Smooth muscle cell (in vitro differentiated cells): ENCODE measurements at regions not wholly inside any gene's neighbourhood (a gene's known extent, or its start where the extent isn't known, plus 50 kb on each side); places are given as distances from the start of the nearest gene placed in this dataset.

Source experiments
- DNase-seq: peaks from one replicate; lab custom pipeline; 2025; ENCODE audit not compliant: unreplicated experiment; lab: John Stamatoyannopoulos, UW
- H2AFZ ChIP-seq: fragments of 200-600 bp; sonication (generic); 2 replicates; pipeline ENCODE4 v1.6.0; 2016; ENCODE audit warnings: antibody characterized with exemption, low read depth, mild to moderate bottlenecking
- H3F3A ChIP-seq: fragments of 200-600 bp; sonication (generic); 2 replicates; pipeline ENCODE4 v1.6.0; 2017; ENCODE audit warnings: antibody characterized with exemption, low read depth
- H3K27ac ChIP-seq: fragments of 200-600 bp; sonication (generic); 2 replicates; pipeline ENCODE4 v1.5.1; 2016; ENCODE audit warnings: low read depth, mild to moderate bottlenecking
- H3K27me3 ChIP-seq: fragments of 200-600 bp; sonication (generic); 2 replicates; pipeline ENCODE4 v1.6.1; 2016; ENCODE audit warnings: low read depth, mild to moderate bottlenecking
- H3K36me3 ChIP-seq: fragments of 200-600 bp; sonication (generic); 2 replicates; pipeline ENCODE4 v1.5.1; 2016; ENCODE audit warnings: low read depth
- H3K4me1 ChIP-seq: fragments of 200-600 bp; sonication (generic); 2 replicates; pipeline ENCODE4 v1.5.1; 2016; ENCODE audit warnings: low read depth
- H3K4me2 ChIP-seq: fragments of 200-600 bp; sonication (generic); 2 replicates; pipeline ENCODE4 v1.6.0; 2016; ENCODE audit warnings: mild to moderate bottlenecking
- H3K4me3 ChIP-seq: fragments of 200-600 bp; sonication (generic); 2 replicates; pipeline ENCODE4 v1.5.1; 2016; ENCODE audit warnings: mild to moderate bottlenecking
- H3K79me2 ChIP-seq: fragments of 200-600 bp; sonication (generic); 2 replicates; pipeline ENCODE4 v1.6.0; 2016; ENCODE audit warnings: low read depth, mild to moderate bottlenecking
- H3K9ac ChIP-seq: fragments of 200-600 bp; sonication (generic); 2 replicates; pipeline ENCODE4 v1.6.0; 2016; ENCODE audit warnings: low read depth
- H3K9me3 ChIP-seq: fragments of 200-600 bp; sonication (generic); replicated peaks from 2 replicates; pipeline ENCODE4 v1.5.1; 2016; ENCODE audit warnings: low read depth
- H4K20me1 ChIP-seq: fragments of 200-600 bp; sonication (generic); 2 replicates; pipeline ENCODE4 v1.6.0; 2016; ENCODE audit warnings: low read depth
- WGBS: methylation state at CpG from one replicate; pipeline ENCODE4 v1.1.7; 2016; ENCODE audit warnings: low lambda C conversion rate; 5-methylcytosine and 5-hydroxymethylcytosine counted together
- TF ChIP-seq, protein P1 (sequence below): fragments of 200-600 bp; sonication (generic); IDR thresholded peaks from 2 replicates; pipeline ENCODE4 v1.5.1; 2017; ENCODE audit warnings: borderline replicate concordance, mild to moderate bottlenecking, antibody characterized with exemption; ENCODE audit not compliant: insufficient read depth, poor library complexity, severe bottlenecking

DNA sequence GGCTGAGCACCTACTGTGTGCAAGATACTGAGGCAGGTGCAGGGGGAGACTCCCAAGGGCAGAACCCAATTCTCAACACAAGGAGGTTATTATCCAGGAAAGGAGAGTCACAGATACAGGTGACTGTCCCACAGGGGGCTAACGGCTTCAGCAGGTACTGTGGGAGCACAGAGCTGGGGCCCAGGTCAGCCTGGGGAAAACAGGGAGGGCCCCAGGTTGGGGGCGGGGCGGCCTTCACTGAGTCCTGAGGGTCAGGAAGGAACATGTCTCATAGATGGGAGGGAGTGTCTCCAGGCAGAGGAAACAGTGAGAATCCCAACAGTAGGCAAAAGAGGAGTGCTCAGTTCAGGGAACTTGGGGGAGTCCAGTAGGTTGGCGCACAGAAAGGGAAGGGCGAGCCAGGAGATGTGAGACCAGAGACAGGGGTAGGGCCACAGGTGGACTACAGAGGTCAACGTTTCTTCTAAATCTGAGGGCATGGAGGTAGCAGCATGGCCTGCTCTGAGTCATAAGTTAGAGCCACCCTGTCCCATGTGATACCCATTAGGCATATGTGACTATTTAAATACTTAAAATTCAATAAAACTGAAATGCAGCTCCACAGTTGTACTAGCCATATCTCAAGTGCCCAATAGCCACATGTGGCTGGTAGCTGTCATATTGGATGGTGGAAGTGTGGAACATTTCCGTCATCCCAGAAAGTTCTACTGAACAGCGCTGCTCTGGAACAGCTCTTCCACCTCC lies 157.2 kb downstream of the TTC32 start:
- H3K9me3 ChIP-seq, result no peaks in the 10 kb centered on the region
- no peak overlapping the region for H3K4me2 ChIP-seq
- no peaks in the 10 kb centered on the region for H3K36me3 ChIP-seq
- no peaks in the 10 kb centered on the region for H4K20me1 ChIP-seq
- no peak overlapping the region for H2AFZ ChIP-seq
- H3K4me3 ChIP-seq, result no peak overlapping the region
- H3K27ac ChIP-seq, result no peak overlapping the region
- H3F3A ChIP-seq, result no peaks in the 10 kb centered on the region
- H3K4me1 ChIP-seq, result no peaks in the 10 kb centered on the region
- TF ChIP-seq, protein P1, sequence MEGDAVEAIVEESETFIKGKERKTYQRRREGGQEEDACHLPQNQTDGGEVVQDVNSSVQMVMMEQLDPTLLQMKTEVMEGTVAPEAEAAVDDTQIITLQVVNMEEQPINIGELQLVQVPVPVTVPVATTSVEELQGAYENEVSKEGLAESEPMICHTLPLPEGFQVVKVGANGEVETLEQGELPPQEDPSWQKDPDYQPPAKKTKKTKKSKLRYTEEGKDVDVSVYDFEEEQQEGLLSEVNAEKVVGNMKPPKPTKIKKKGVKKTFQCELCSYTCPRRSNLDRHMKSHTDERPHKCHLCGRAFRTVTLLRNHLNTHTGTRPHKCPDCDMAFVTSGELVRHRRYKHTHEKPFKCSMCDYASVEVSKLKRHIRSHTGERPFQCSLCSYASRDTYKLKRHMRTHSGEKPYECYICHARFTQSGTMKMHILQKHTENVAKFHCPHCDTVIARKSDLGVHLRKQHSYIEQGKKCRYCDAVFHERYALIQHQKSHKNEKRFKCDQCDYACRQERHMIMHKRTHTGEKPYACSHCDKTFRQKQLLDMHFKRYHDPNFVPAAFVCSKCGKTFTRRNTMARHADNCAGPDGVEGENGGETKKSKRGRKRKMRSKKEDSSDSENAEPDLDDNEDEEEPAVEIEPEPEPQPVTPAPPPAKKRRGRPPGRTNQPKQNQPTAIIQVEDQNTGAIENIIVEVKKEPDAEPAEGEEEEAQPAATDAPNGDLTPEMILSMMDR, result no peak
- no peak for DNase-seq
- no peak overlapping the region for H3K9ac ChIP-seq
- 94% methylated on average over 8 of the region's 8 CpGs for WGBS
- no peaks in the 10 kb centered on the region for H3K79me2 ChIP-seq
- peaks cover 4% of the 10 kb centered on the region for H3K27me3 ChIP-seq

DNA sequence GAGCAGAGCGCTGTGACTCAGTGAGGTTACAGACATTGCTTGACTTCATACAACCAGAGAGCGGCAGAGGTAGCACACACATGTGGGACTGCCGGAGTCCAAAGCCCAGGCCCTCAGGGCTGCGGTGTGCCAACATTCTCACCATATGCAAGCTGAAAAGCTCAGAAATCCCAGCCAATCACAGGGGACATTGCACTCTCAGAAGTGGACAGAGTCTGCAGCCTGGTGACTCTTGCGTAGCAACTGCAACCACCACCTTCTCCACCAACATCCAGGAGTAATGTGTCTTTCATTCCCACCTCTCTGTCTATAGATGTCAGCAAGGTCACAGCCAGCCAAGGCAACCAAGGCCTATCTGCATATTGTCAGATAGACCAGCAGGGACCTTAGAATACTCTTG lies 158.1 kb downstream of the TTC32 start:
- Histone ChIP-seq H3K79me2 (no peaks in the 10 kb centered on the region), H3F3A (no peaks in the 10 kb centered on the region), H3K27ac (no peak overlapping the region), H3K4me1 (no peaks in the 10 kb centered on the region), H4K20me1 (no peaks in the 10 kb centered on the region), H3K4me3 (no peak overlapping the region), H3K9ac (no peak overlapping the region), H2AFZ (no peak overlapping the region), H3K27me3 (peaks cover 4% of the 10 kb centered on the region), H3K36me3 (no peaks in the 10 kb centered on the region), H3K4me2 (no peak overlapping the region), H3K9me3 (no peaks in the 10 kb centered on the region)
- 95% methylated on average over 5 of the region's 5 CpGs for WGBS
- TF ChIP-seq, protein P1, result no peak
- no peak for DNase-seq

DNA sequence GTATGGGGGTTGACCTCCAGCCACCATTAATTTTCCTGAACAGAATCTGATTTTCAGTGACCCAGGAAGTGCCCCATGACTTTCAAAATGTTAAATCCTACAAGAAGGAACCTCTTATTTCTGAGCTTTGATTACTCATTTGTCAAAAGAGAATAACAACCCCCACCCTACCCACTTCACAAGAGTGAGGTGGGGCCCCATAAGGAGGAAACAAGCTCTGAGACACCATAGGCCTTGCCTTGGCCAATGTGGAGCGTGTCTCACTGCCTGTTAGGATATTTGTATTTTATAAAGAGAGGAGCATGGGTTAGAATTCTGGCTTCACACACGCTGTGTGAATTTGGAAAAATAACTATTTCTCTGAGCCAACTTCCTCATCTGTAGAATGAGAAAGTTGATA lies 158.9 kb downstream of the TTC32 start:
- Histone ChIP-seq H3K9ac (no peak overlapping the region), H3K9me3 (no peaks in the 10 kb centered on the region), H3K36me3 (no peaks in the 10 kb centered on the region), H3K27ac (no peak overlapping the region), H3K27me3 (peaks cover 4% of the 10 kb centered on the region), H3K4me1 (no peaks in the 10 kb centered on the region), H3K79me2 (no peaks in the 10 kb centered on the region), H3K4me2 (no peak overlapping the region), H4K20me1 (no peaks in the 10 kb centered on the region), H3K4me3 (no peak overlapping the region), H3F3A (no peaks in the 10 kb centered on the region), H2AFZ (no peak overlapping the region)
- TF ChIP-seq, protein P1, result no peak
- whole genome bisulfite sequencing, result 89% methylated on average over 2 of the region's 2 CpGs
- DNase-seq, result no peak

DNA sequence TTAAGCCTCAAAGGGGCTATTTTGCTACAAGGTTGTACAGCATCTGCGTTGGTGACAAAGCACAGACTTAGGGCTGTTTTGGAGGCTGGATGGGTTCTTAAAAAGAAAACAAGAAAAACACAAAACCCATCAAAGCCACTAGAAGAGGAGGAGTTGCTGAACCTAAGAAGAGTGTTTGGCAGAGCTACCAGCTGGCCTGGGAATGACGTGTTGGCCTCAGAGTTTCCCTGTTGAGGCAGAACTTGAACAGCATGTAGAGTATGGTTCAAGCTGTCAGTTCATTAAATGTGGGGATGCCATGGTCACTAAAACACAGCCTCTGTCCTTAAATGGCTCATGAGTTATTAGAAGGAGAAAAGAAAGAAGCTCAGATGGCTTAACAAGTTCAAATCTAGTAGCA lies 162.5 kb downstream of the TTC32 start:
- Histone ChIP-seq H3K9ac (no peak overlapping the region), H4K20me1 (no peaks in the 10 kb centered on the region), H2AFZ (no peak overlapping the region), H3K27me3 (no peaks in the 10 kb centered on the region), H3K4me3 (no peak overlapping the region), H3K27ac (no peak overlapping the region), H3K36me3 (no peaks in the 10 kb centered on the region), H3F3A (no peaks in the 10 kb centered on the region), H3K4me1 (no peaks in the 10 kb centered on the region), H3K79me2 (no peaks in the 10 kb centered on the region), H3K4me2 (no peak overlapping the region), H3K9me3 (no peaks in the 10 kb centered on the region)
- DNase-seq, result no peak
- TF ChIP-seq, protein P1, result no peak
- 69% methylated on average over 2 of the region's 2 CpGs for WGBS
